HL-60 (cell line): ENCODE measurements at regions not wholly inside any gene's neighbourhood (a gene's known extent, or its start where the extent isn't known, plus 50 kb on each side); places are given as distances from the start of the nearest gene placed in this dataset.

Source experiments
- CTCF ChIP-seq: IDR thresholded peaks from one replicate; pipeline ENCODE4 v1.5.1; 2011; ENCODE audit warnings: low read length, control low read depth, inconsistent platforms; ENCODE audit not compliant: insufficient read depth
- POLR2AphosphoS5 ChIP-seq: IDR thresholded peaks from 2 replicates; pipeline ENCODE4 v1.6.1; 2012; ENCODE audit warnings: low read depth

- TF ChIP-seq POLR2AphosphoS5 (no peak), CTCF (no peak)
Measured at GRCh38 chrX:83169683-83170082, 338.4 kb upstream of the POU3F4 start.
